ENCODE measurements at regions not wholly inside any gene's neighbourhood (a gene's known extent, or its start where the extent isn't known, plus 50 kb on each side); places are given as distances from the start of the nearest gene placed in this dataset.

GRCh38 chr4:100790836-100791615, 273.2 kb upstream of the EMCN start:
- no peak for DNase-seq (ENCODE audit: low read depth)
- no peak overlapping the region for H3K4me3 ChIP-seq (ENCODE audit: low read depth, low read length)
- no peak for TF ChIP-seq CTCF (IDR thresholded peaks at IDR 0.05; ENCODE audit: control insufficient read depth, extremely low read depth, insufficient read depth)

DNA sequence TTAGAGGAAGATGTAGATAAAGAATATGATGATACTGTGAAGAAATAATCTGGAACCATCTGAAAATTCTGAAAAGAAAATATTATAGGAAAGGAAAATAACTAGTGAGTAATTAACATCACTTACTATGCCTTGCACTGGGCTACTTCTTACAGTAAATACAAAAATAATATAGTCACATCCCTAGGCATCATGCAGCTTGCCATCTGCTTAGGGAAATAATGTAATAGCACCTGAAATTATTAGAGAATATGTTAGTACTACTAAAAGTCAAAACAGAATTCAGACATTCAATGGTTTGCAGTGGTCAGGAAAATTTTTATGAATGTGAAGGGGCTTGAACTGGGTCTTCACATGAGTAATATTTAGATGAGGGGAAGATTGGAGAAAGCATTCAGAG, 272.2 kb upstream of the EMCN start:
- H3K4me3 ChIP-seq (ENCODE audit: low read depth, low read length), result no peak overlapping the region
- DNase-seq (ENCODE audit: low read depth), result no peak
- no peak for TF ChIP-seq CTCF (IDR thresholded peaks at IDR 0.05; ENCODE audit: control insufficient read depth, extremely low read depth, insufficient read depth)

GRCh38 chr4:100786481-100786880, 268.7 kb upstream of the EMCN start:
- no peak overlapping the region for H3K4me3 ChIP-seq (ENCODE audit: low read depth, low read length)
- DNase-seq (ENCODE audit: low read depth), result no peak
- no peak for TF ChIP-seq CTCF (IDR thresholded peaks at IDR 0.05; ENCODE audit: control insufficient read depth, extremely low read depth, insufficient read depth)

GRCh38 chr4:100782356-100782755, 264.5 kb upstream of the EMCN start:
- no peak for TF ChIP-seq CTCF (IDR thresholded peaks at IDR 0.05; ENCODE audit: control insufficient read depth, extremely low read depth, insufficient read depth)
- no peak for DNase-seq (ENCODE audit: low read depth)
- no peak overlapping the region for H3K4me3 ChIP-seq (ENCODE audit: low read depth, low read length)

DNA sequence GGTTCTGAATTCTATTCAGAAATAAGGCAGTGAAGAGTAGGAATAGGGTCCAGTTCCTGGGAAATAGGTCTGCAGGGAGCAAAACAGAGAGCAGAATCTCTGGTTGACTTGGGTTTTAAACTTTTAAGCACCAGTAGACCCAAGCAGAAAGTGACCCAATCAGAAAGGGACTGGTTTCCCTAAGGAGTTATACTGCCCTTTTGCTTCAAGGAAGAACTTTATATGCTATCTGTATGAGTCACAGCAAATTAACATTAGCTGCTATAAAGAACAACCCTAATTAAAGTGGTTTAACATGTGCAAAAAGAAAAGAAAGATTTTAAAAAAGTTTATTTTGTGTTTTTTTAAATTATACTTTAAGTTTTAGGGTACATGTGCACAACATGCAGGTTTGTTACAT, 263.6 kb upstream of the EMCN start:
- TF ChIP-seq CTCF (IDR thresholded peaks at IDR 0.05; ENCODE audit: control insufficient read depth, extremely low read depth, insufficient read depth), result no peak
- no peak overlapping the region for H3K4me3 ChIP-seq (ENCODE audit: low read depth, low read length)
- no peak for DNase-seq (ENCODE audit: low read depth)

GRCh38 chr4:100780126-100780525, 262.3 kb upstream of the EMCN start:
- TF ChIP-seq CTCF (IDR thresholded peaks at IDR 0.05; ENCODE audit: control insufficient read depth, extremely low read depth, insufficient read depth), result no peak
- DNase-seq (ENCODE audit: low read depth), result peak; percentile 97
- no peak overlapping the region for H3K4me3 ChIP-seq (ENCODE audit: low read depth, low read length)

DNA sequence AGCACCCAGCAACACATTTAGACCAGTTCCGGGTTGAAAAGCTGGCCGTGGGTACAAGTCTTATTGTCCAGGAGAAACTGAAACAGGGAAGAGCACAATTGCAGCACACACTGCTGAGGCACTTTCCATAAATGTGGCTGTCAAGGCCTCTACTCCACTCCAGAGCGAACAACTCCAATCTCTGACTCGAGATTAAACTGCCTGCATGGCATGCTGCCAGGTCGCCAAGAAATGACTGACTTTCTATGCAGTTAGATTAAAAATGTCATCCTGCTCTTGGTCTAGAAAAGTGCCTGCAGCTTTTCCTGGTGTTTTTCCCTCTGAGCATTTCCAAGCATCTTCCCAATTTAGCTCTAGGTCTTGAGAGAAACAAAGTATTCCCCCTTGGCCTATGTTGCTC, 260.6 kb upstream of the EMCN start:
- DNase-seq (ENCODE audit: low read depth), result no peak
- no peak overlapping the region for H3K4me3 ChIP-seq (ENCODE audit: low read depth, low read length)
- no peak for TF ChIP-seq CTCF (IDR thresholded peaks at IDR 0.05; ENCODE audit: control insufficient read depth, extremely low read depth, insufficient read depth)

All from LNCaP clone FGC (cell line).